ENCODE measurements at regions not wholly inside any gene's neighbourhood (a gene's known extent, or its start where the extent isn't known, plus 50 kb on each side); places are given as distances from the start of the nearest gene placed in this dataset.

GRCh38 chr7:73971322-73971703 is 56.7 kb upstream of the ELN start:
- no peak; the same call in 2 of the 3 replicates for ATAC-seq
- TF ChIP-seq ESRRG (CRISPR knock-in tag; IDR thresholded peaks at IDR 0.05) (no peak), POU6F1 (CRISPR knock-in tag; IDR thresholded peaks at IDR 0.05; ENCODE audit: borderline replicate concordance, low read depth) (no peak)

- ATAC-seq, result peak; percentile 11; the same call in 1 of the 3 replicates
- TF ChIP-seq ISL1 (CRISPR knock-in tag; IDR thresholded peaks at IDR 0.05) (no peak), ZFP30 (CRISPR knock-in tag; IDR thresholded peaks at IDR 0.05) (no peak), OSR1 (CRISPR knock-in tag; IDR thresholded peaks at IDR 0.05) (no peak), ZNF8 (CRISPR knock-in tag; IDR thresholded peaks at IDR 0.05) (no peak), BACH2 (CRISPR knock-in tag; IDR thresholded peaks at IDR 0.05; ENCODE audit: borderline replicate concordance) (no peak), PPARA (CRISPR knock-in tag; IDR thresholded peaks at IDR 0.05; ENCODE audit: borderline replicate concordance) (no peak), RARB (CRISPR knock-in tag; IDR thresholded peaks at IDR 0.05) (no peak), SNAI2 (CRISPR knock-in tag; IDR thresholded peaks at IDR 0.05) (no peak), CSDC2 (CRISPR knock-in tag; IDR thresholded peaks at IDR 0.05) (no peak), ZFP3 (CRISPR knock-in tag; IDR thresholded peaks at IDR 0.05) (no peak), GLIS3 (CRISPR knock-in tag; IDR thresholded peaks at IDR 0.05) (no peak), ZNF565 (CRISPR knock-in tag; conservative IDR thresholded peaks at IDR 0.05; ENCODE audit: low read depth) (no peak), TCF4 (CRISPR knock-in tag; IDR thresholded peaks at IDR 0.05; ENCODE audit: borderline replicate concordance) (no peak)
These were observed 56.1 kb upstream of the ELN start for GRCh38 chr7:73971704-73972341.

- no peak for ATAC-seq
- TF ChIP-seq TCF4 (CRISPR knock-in tag; IDR thresholded peaks at IDR 0.05; ENCODE audit: borderline replicate concordance) (no peak), OSR1 (CRISPR knock-in tag; IDR thresholded peaks at IDR 0.05) (no peak), ZFP30 (CRISPR knock-in tag; IDR thresholded peaks at IDR 0.05) (no peak)
These were observed 55.4 kb upstream of the ELN start for GRCh38 chr7:73972614-73973013.

GRCh38 chr7:73973091-73973490 is 54.9 kb upstream of the ELN start:
- ATAC-seq, result no peak
- TF ChIP-seq TOX (CRISPR knock-in tag; IDR thresholded peaks at IDR 0.05; ENCODE audit: borderline replicate concordance) (no peak), POU6F1 (CRISPR knock-in tag; IDR thresholded peaks at IDR 0.05; ENCODE audit: borderline replicate concordance, low read depth) (no peak), ZC3H10 (CRISPR knock-in tag; IDR thresholded peaks at IDR 0.05) (no peak), ZFP3 (CRISPR knock-in tag; IDR thresholded peaks at IDR 0.05) (no peak), CSRNP3 (CRISPR knock-in tag; IDR thresholded peaks at IDR 0.05) (no peak), ARNTL (CRISPR knock-in tag; IDR thresholded peaks at IDR 0.05; ENCODE audit: borderline replicate concordance, low read depth) (no peak), TSHZ2 (CRISPR knock-in tag; IDR thresholded peaks at IDR 0.05) (no peak), ISL1 (CRISPR knock-in tag; IDR thresholded peaks at IDR 0.05) (no peak), BACH2 (CRISPR knock-in tag; IDR thresholded peaks at IDR 0.05; ENCODE audit: borderline replicate concordance) (no peak), RARB (CRISPR knock-in tag; IDR thresholded peaks at IDR 0.05) (no peak), TCF4 (CRISPR knock-in tag; IDR thresholded peaks at IDR 0.05; ENCODE audit: borderline replicate concordance) (no peak), ESRRG (CRISPR knock-in tag; IDR thresholded peaks at IDR 0.05) (no peak)

Measured in SK-N-SH treated with all-trans-retinoic acid at 6 μM for 48 hours (cell line).